LNCaP clone FGC (cell line): ENCODE measurements at regions not wholly inside any gene's neighbourhood (a gene's known extent, or its start where the extent isn't known, plus 50 kb on each side); places are given as distances from the start of the nearest gene placed in this dataset.
"Not testable (repeated sequence)": the region's sequence is repeated elsewhere in the genome, so short reads cannot be mapped to it uniquely, and the experiment has no call there.

Source experiments
- DNase-seq: peaks from one replicate; pipeline ENCODE4 v3.0.0-alpha.2; 2011; ENCODE audit warnings: low read depth
- H3K4me3 ChIP-seq: 2 replicates; pipeline ENCODE4 v1.5.1; 2011; ENCODE audit warnings: mild to moderate bottlenecking, low read depth, low read length, control low read depth
- CTCF ChIP-seq: IDR thresholded peaks from 2 replicates; pipeline ENCODE4 v1.5.1; 2012; ENCODE audit warnings: mild to moderate bottlenecking; ENCODE audit not compliant: control insufficient read depth, insufficient read depth; ENCODE audit errors: extremely low read depth

DNA sequence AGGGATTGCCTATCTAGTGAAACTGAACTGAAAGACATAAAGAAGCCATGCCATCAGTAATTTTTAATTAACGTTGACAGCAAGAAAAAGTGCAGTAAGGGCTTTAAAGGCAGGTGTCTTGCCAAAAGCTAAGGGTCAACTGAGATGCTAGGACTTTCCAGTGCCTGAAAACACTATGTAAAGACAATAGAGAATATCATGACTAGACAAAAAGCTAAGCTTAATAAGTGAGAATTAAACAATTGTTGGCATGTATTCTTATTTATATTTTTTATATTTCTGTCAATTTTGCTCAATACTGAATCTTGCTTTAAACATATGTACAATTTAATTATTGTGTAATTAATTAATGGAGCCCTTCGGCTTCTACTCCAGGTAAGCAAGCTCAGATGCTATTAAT, 803.1 kb downstream of the IGSF11 start:
- DNase-seq, result no peak
- TF ChIP-seq CTCF, result no peak
- H3K4me3 ChIP-seq, result no peak overlapping the region

DNA sequence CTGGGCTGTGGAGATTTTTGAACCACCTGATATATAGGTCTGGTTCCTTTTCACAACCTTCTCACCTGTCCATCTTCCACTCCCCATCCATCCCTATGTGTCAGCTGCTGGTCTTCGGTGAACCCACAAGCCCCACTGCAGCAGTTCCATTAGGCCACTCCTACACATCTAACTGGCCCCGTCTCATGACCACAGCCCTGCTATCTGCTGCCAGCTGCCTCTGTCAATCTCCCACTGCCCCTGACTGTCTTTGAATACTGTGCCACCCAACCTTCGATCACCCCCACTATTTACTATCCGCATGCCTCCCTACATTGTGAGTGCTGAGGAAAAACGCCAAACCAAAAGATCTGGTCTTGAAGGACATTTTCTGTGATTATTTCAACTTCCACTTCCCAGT, 795.4 kb downstream of the IGSF11 start:
- H3K4me3 ChIP-seq, result no peak overlapping the region
- TF ChIP-seq CTCF, result no peak
- no peak for DNase-seq

GRCh38 chr3:118244761-118245160, 789.9 kb downstream of the IGSF11 start:
- DNase-seq, result no peak
- no peak for TF ChIP-seq CTCF
- H3K4me3 ChIP-seq, result no peak overlapping the region

DNA sequence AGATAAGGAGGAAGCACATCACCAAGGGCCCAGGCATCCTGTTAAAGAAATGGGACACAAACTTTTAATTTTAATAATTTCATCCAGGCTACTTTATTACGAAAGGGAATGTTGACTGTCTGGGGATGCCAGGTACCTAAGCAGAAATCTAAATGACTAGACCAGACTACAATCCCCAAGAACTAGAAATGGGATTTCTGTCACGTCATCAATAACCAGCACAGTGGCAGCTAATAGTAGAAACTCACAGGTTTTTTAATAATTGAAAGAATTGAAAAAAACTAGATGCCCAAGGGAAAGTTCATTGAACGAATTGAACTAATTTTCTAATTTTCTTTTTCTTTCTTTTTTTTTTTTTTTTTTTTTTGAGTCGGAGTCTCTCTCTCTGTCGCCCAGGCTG, 789.3 kb downstream of the IGSF11 start:
- no peak for TF ChIP-seq CTCF
- no peak overlapping the region for H3K4me3 ChIP-seq
- no peak for DNase-seq

- DNase-seq, H3K4me3 ChIP-seq: not testable (repeated sequence)
These were observed 775.8 kb downstream of the IGSF11 start for GRCh38 chr3:118258850-118259249.

GRCh38 chr3:118262800-118263402, 771.7 kb downstream of the IGSF11 start:
- DNase-seq, result no peak
- no peak for TF ChIP-seq CTCF
- no peak overlapping the region for H3K4me3 ChIP-seq

DNA sequence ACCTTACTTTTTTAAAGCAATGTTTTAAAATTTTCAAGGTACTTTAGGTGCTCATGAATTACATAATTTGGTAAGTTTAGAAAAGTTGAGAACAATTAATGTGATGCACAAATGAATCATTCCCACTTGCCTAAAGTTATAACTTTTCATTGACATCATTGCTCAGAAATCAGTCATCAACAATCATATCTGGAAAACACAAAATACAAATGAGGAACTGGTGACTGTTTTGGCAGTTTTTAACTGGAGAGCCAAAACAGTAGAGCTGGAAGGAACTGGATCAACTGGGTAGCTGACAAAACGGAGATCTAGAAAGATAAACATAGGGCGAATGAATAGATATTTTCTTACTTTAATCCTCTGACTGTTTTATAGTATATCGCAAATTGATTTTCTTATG, 767.1 kb downstream of the IGSF11 start:
- no peak for DNase-seq
- H3K4me3 ChIP-seq, result no peak overlapping the region
- no peak for TF ChIP-seq CTCF

DNA sequence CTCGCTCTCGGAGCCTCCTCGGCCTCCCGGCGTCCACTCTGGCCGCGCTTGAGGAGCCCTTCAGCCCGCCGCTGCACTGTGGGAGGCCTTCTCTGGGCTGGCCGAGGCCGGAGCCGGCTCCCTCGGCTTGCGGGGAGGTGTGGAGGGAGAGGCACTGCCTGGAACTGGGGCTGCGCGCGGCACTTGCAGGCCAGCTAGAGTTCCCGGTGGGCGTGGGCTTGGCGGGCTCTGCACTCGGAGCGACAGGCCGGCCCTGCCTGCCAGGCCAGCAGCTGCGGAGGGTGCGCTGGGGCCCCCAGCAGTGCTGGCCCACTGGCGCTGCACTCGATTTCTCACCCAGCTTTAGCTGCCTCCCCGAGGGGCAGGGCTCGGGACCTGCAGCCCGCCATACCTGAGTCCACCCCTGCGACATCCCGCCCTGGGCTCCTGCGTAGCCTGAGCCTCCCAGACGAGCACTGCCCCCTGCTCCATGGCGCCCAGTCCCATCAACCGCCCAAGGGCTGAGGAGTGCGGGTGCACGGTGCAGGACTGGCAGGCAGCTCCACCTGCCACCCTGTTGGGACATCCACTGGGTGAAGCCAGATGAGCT, 765.0 kb downstream of the IGSF11 start:
- no peak for TF ChIP-seq CTCF
- H3K4me3 ChIP-seq, result no peak overlapping the region
- no peak for DNase-seq
